Stimulated activated naive B cell treated with anti-CD40 and anti-IgM and Interleukin-4, amounts not matched to agents 10 μg/mL and 1 μg/mL and 100 μg/mL, for 72 hours (primary cell): ENCODE measurements at regions not wholly inside any gene's neighbourhood (a gene's known extent, or its start where the extent isn't known, plus 50 kb on each side); places are given as distances from the start of the nearest gene placed in this dataset.
"Not testable (repeated sequence)": the region's sequence is repeated elsewhere in the genome, so short reads cannot be mapped to it uniquely, and the experiment has no call there.

Experiments
- ATAC-seq, 2 donors: fragments of 150-1000 bp; cut with Tn5 transposase; replicated peaks; 2 replicates each; pipeline ENCODE4 v1.10.0; 2021; ENCODE audit warnings: moderate library complexity in 1 of 2
- DNase-seq: peaks from one replicate; pipeline ENCODE4 v3.0.0; 2021
- H3K27ac Mint-ChIP-seq: one replicate; pipeline ENCODE4 v1.8.0; 2022; ENCODE audit warnings: mild to moderate bottlenecking, mixed read lengths
- H3K27me3 Mint-ChIP-seq, 2 donors: one replicate each; pipeline ENCODE4 v1.8.0; 2022; ENCODE audit warnings: mixed read lengths in 2 of 2
- H3K36me3 Mint-ChIP-seq, 2 donors: one replicate each; pipeline ENCODE4 v1.8.0; 2022; ENCODE audit warnings: mixed read lengths in 2 of 2, mild to moderate bottlenecking in 1 of 2
- H3K4me1 Mint-ChIP-seq, 2 donors: one replicate each; pipeline ENCODE4 v1.8.0; 2022; ENCODE audit warnings: mixed read lengths in 2 of 2, mild to moderate bottlenecking in 1 of 2
- H3K4me3 Mint-ChIP-seq, 2 donors: one replicate each; pipeline ENCODE4 v1.8.0; 2022; ENCODE audit warnings: mild to moderate bottlenecking in 2 of 2, mixed read lengths in 2 of 2, moderate library complexity in 1 of 2
- H3K9me3 Mint-ChIP-seq, 2 donors: one replicate each; pipeline ENCODE4 v1.8.0; 2022; ENCODE audit warnings: mixed read lengths in 2 of 2, mild to moderate bottlenecking in 1 of 2

DNA sequence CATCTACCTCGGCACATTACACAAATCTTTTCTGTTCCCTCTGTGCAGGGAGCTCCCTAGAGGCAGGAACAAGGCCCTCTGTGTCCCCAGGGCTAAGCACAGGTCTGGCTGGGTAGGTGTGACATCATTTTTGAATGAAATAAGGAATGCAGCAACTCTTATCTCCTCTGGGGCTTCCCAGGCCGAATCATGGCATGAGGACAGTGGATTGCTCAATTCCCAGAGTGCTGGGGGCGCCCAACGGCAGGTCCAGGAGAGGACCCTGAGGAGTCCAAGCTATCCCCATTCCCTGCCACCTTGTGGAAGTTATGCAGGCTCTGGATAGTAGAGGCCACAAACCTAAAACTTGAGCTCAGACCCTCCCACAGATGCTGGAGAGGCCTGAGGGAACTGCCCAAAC lies 158.0 kb upstream of the RAB6C start:
- H3K36me3 Mint-ChIP-seq, result no peaks in the 10 kb centered on the region
- H3K27me3 Mint-ChIP-seq, result no peaks in the 10 kb centered on the region
- DNase-seq (no peak), ATAC-seq (no peak)
- H3K4me1 Mint-ChIP-seq, result no peaks in the 10 kb centered on the region
- H3K4me3 Mint-ChIP-seq, result no peak overlapping the region
- no peaks in the 10 kb centered on the region for H3K9me3 Mint-ChIP-seq
- H3K27ac Mint-ChIP-seq, result no peak overlapping the region

DNA sequence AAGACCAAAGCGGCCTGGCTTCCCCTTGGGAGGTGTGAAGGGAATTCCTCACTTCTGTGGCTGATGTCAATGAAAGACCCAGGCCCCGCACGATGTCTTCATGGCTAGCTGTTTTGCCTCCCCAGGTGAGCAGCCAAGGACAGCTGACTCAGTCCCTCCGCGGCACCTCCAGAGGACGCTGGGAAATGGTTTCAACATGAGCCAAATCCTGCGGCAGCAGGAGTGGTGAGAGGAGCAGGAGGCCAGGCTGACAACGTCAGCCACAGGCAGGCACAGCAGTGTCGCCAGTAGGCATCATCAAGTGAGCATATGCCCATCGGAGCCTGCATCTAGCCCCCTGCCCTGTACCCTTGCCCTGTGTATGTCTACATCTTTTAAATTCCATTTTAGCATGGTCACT lies 156.4 kb upstream of the RAB6C start:
- Mint-ChIP-seq H3K27me3 (no peaks in the 10 kb centered on the region), H3K9me3 (no peaks in the 10 kb centered on the region), H3K4me3 (no peak overlapping the region), H3K4me1 (no peaks in the 10 kb centered on the region), H3K27ac (no peak overlapping the region), H3K36me3 (no peaks in the 10 kb centered on the region)
- DNase-seq, result no peak
- ATAC-seq, result no peak

DNA sequence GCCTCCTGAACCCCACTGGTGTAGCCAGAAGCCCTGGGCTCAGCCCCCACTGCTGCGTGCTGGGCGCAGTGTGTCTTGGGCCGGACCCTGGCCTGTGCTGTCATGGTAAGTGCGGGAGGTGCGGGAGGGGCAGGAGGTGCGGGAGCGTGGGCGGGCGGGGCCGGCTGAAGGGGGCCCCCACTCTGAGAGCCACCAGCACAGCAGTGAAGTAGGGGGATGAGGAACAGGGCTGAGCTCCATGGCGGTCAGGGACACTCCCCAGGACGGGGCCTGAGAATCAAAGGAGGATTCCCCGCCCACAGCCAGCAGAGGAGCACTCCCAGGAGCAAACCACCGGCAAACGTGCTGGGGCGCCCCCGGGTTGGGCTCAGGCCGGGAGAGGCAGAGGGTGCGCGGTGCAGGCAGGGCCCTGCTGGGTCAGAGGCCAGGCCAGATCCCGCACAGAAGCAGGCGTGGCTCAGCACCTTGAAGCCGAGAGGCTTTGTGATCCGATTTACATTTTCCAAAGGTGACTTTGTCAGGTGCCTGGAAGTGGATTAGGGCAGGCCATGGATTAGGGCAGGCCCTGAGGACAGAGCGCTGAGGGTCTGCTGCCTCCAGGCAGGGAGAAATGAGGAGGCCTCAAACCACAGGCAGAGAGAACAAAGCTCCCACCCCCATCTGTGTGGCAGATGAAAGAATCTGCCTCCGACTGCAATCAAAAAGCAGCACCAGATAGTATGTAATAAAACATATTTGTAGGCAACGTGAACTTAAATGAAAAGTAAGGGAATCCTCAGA lies 152.0 kb upstream of the RAB6C start:
- Mint-ChIP-seq H3K36me3 (peaks cover 0 to 12% of the 10 kb centered on the region in 2 donors), H3K27ac (no peak overlapping the region), H3K4me1 (no peaks in the 10 kb centered on the region), H3K27me3 (peaks cover 3 to 6% of the 10 kb centered on the region in 2 donors), H3K4me3 (no peak overlapping the region), H3K9me3 (peaks cover 0 to 5% of the 10 kb centered on the region in 2 donors)
- no peak for ATAC-seq
- no peak for DNase-seq

DNA sequence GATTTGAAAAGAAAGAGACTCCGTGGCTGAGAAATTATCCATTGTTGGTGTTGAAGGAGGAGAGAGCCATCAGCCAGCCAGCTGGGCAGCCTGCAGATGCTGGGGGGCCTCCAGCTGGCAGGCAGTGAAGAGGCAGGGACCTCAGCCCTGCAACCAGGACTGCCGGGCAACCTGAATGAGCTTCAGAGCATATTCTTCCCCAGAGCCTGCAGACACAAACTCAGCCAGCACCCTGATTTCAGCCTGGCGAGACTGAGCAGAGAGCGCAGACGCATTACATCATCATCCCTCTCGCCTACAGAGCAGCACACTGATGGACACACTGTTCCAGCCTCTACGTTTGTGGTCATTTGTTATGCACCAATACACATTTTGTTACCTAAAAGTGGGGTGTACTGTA lies 150.7 kb upstream of the RAB6C start:
- no peaks in the 10 kb centered on the region for H3K4me1 Mint-ChIP-seq
- H3K9me3 Mint-ChIP-seq, result peaks cover 0 to 5% of the 10 kb centered on the region in 2 donors
- H3K27me3 Mint-ChIP-seq, result peaks cover 3 to 6% of the 10 kb centered on the region in 2 donors
- no peak for ATAC-seq
- H3K27ac Mint-ChIP-seq, result no peak overlapping the region
- peaks cover 0 to 12% of the 10 kb centered on the region in 2 donors for H3K36me3 Mint-ChIP-seq
- DNase-seq, result no peak
- H3K4me3 Mint-ChIP-seq, result no peak overlapping the region

DNA sequence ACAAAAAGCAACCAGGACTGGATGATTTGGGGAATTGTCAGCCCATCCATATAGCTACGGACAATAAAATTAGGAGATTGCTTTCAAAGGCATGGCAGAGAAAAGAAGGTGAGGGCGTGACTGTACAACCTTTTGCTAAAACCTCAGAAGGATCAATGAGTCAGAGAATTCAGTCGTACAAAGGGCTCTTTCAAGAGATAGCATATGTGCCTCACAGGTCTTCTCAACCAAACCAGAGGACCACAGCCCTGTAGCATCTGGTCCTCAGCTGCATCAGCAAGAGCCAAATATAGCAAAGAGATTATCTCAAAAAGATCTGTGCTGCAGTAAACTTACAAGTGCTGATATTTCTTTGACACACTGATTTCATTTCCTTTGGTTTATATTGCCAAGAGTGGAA lies 149.9 kb upstream of the RAB6C start:
- Mint-ChIP-seq H3K27ac (no peak overlapping the region), H3K4me1 (no peaks in the 10 kb centered on the region), H3K4me3 (no peak overlapping the region), H3K27me3 (peaks cover 3 to 6% of the 10 kb centered on the region in 2 donors), H3K36me3 (peaks cover 0 to 12% of the 10 kb centered on the region in 2 donors), H3K9me3 (peaks cover 0 to 5% of the 10 kb centered on the region in 2 donors)
- ATAC-seq (no peak), DNase-seq (no peak)

DNA sequence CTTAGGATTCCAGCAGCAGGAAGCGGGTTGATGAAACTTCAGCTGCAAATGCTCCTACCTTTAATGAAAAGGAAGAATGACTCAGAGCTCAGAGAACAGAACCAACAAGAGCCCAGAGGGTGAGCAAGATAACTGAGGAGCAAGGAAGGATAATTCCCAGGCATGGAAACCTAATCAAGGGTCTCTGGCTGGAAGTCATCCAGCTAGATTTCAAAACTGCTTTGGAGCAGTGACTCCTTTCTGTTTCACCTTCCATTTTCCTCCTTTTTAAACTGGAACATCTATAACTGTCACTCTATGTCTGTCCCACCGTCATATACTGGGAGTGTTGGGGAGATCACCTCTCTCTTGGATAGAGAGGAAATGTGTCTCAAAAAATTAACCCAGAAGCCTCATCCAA lies 148.4 kb upstream of the RAB6C start:
- ATAC-seq (no peak), DNase-seq (no peak)
- no peak overlapping the region for H3K27ac Mint-ChIP-seq
- H3K9me3 Mint-ChIP-seq, result peaks cover 0 to 5% of the 10 kb centered on the region in 2 donors
- no peak overlapping the region for H3K4me3 Mint-ChIP-seq
- peaks cover 0 to 12% of the 10 kb centered on the region in 2 donors for H3K36me3 Mint-ChIP-seq
- peaks cover 3 to 6% of the 10 kb centered on the region in 2 donors for H3K27me3 Mint-ChIP-seq
- no peaks in the 10 kb centered on the region for H3K4me1 Mint-ChIP-seq

DNA sequence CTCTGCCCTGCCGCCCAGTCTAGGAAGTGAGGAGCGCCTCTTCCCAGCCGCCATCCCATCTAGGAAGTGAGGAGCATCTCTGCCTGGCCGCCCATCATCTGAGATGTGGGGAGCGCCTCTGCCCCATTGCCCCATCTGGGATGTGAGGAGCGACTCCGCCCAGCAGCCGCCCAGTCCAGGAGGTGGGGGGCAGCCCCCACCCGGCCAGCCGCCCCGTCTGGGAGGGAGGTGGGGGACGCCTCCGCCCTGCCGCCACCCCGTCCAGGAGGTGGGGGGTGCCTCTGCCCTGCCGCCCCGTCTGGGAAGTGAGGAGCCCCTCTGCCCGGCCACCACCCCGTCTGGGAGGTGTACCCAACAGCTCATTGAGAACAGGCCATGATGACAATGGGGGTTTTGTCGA lies 146.0 kb upstream of the RAB6C start:
- not testable (repeated sequence) for H3K9me3 Mint-ChIP-seq, H3K4me1 Mint-ChIP-seq, H3K27me3 Mint-ChIP-seq, H3K4me3 Mint-ChIP-seq, H3K27ac Mint-ChIP-seq, DNase-seq, ATAC-seq
- peaks cover 0 to 12% of the 10 kb centered on the region in 2 donors for H3K36me3 Mint-ChIP-seq

DNA sequence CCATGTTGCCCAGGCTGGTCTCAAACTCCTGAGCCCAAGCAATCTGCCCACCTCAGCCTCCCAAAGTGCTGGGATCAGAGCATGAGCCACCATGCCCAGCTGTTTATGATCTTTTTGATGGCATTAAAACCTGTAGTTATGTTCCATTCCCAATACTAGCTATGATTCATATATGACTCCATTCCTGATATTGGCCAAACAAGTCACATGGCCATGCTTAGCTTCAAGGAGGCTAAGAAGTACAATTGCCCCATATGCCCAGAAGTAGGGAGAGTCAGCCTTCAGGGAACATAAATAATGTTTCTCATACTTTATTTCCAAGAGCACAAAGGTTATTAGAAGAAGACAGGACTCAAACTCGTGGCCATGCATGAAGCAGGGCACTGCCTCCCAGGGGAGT lies 132.4 kb upstream of the RAB6C start:
- ATAC-seq (no peak), DNase-seq (no peak)
- peaks cover 11 to 13% of the 10 kb centered on the region in 2 donors for H3K27me3 Mint-ChIP-seq
- no peaks in the 10 kb centered on the region for H3K36me3 Mint-ChIP-seq
- H3K4me1 Mint-ChIP-seq, result no peaks in the 10 kb centered on the region
- H3K9me3 Mint-ChIP-seq, result peaks cover 2 to 3% of the 10 kb centered on the region in 2 donors
- H3K27ac Mint-ChIP-seq, result no peak overlapping the region
- no peak overlapping the region for H3K4me3 Mint-ChIP-seq

DNA sequence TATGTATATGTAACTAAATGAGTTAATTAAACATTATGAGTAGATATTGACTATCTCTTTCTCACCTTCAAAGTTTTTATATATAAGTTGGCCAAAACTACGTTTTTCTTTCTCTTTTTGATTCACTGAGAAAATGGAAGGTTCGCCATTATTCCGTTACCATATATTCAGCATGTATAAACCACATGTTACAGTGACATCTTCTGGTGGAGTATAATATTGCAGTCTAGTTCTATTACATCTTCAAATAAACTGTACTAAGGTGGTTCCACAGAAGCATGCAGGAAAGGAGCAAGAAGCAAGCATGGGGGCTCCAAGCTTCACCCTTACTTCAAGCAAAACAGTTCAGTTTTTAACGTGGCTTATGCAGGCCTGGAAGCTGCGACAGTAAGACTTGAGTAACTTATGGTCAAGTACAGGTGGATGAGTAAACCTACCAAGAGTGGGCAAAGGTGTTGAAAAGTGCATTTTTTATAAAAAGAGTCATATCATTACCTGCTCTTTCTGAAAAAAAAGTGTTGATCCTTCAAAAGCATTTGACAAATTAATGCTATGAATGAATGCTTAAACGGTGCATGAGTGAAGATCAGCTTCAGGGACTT lies 129.8 kb upstream of the RAB6C start:
- H3K4me1 Mint-ChIP-seq, result no peaks in the 10 kb centered on the region
- no peak for DNase-seq
- peaks cover 0 to 2% of the 10 kb centered on the region in 2 donors for H3K9me3 Mint-ChIP-seq
- H3K4me3 Mint-ChIP-seq, result no peak overlapping the region
- H3K27me3 Mint-ChIP-seq, result peaks cover 11% of the 10 kb centered on the region in 2 donors
- no peaks in the 10 kb centered on the region for H3K36me3 Mint-ChIP-seq
- no peak overlapping the region for H3K27ac Mint-ChIP-seq
- peak; percentile 64 to 79 for ATAC-seq

DNA sequence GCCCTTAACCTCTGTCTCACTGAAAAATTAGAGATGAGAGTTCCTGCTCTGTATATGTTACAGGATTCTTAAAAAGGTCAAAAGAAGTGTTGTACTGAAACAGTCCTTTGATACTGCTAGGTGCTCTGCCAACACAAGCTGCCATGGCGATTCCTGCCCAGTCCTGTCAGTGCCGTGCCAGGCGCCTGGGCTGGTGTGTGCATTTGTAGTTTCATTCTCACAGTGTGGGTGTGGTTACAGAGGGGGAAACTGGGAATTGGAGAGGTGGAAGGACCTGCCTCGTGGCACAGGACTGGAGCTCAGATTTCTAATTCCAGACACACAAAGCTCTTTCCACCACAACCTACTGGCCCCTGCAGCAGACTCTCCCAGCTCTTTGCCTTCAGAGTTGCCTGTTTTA lies 122.3 kb upstream of the RAB6C start:
- peaks cover 0 to 7% of the 10 kb centered on the region in 2 donors for H3K27me3 Mint-ChIP-seq
- no peaks in the 10 kb centered on the region for H3K4me1 Mint-ChIP-seq
- ATAC-seq, result no peak
- no peak overlapping the region for H3K27ac Mint-ChIP-seq
- H3K36me3 Mint-ChIP-seq, result no peaks in the 10 kb centered on the region
- no peak overlapping the region for H3K4me3 Mint-ChIP-seq
- no peaks in the 10 kb centered on the region for H3K9me3 Mint-ChIP-seq
- no peak for DNase-seq

DNA sequence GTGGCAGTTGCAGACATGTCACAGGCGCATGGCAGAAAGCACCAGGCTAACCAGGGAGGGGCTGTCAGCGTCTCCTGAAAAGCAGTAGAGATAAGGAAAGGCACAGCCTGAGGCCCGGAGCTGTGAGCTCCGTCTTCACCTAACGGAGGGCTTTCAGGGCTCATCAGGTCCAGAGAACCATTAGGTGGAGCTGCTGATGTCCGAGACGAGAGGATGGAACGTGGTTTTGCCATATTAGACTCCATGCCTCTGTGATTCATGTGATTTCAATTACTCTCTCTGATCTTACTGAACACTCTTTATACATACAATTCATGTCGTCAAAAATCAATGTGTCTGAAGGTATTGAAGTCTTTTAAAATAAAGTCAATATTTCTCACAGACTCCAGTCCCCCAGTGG lies 120.3 kb upstream of the RAB6C start:
- no peak for ATAC-seq
- peaks cover 0 to 7% of the 10 kb centered on the region in 2 donors for H3K27me3 Mint-ChIP-seq

DNA sequence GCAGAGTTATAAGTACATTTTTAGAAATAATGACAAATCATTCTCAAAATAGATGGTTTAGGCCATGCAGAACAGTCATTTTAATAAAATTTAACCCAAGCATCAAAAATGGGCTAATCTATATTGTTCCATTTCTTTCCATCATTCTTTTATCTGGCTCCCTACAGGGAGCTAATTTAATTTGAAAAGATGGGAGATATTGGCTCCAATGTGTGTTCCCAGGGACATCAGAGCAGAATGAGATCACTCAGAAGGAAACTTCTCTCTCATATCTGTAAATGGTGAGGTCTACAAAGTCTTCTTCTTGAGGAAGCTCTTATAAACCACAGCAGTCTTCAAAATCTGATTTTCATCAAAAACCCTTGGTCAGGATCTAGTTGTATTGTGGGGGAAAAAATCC lies 119.4 kb upstream of the RAB6C start:
- H3K27ac Mint-ChIP-seq, result no peak overlapping the region
- ATAC-seq, result no peak
- peaks cover 0 to 7% of the 10 kb centered on the region in 2 donors for H3K27me3 Mint-ChIP-seq
- DNase-seq, result no peak
- H3K36me3 Mint-ChIP-seq, result no peaks in the 10 kb centered on the region
- H3K4me3 Mint-ChIP-seq, result no peak overlapping the region
- no peaks in the 10 kb centered on the region for H3K9me3 Mint-ChIP-seq
- no peaks in the 10 kb centered on the region for H3K4me1 Mint-ChIP-seq

More for the DNA sequence above, 120.3 kb upstream of the RAB6C start:
- DNase-seq, result no peak
- no peaks in the 10 kb centered on the region for H3K4me1 Mint-ChIP-seq
- H3K4me3 Mint-ChIP-seq, result no peak overlapping the region
- H3K36me3 Mint-ChIP-seq, result no peaks in the 10 kb centered on the region
- no peaks in the 10 kb centered on the region for H3K9me3 Mint-ChIP-seq
- no peak overlapping the region for H3K27ac Mint-ChIP-seq

DNA sequence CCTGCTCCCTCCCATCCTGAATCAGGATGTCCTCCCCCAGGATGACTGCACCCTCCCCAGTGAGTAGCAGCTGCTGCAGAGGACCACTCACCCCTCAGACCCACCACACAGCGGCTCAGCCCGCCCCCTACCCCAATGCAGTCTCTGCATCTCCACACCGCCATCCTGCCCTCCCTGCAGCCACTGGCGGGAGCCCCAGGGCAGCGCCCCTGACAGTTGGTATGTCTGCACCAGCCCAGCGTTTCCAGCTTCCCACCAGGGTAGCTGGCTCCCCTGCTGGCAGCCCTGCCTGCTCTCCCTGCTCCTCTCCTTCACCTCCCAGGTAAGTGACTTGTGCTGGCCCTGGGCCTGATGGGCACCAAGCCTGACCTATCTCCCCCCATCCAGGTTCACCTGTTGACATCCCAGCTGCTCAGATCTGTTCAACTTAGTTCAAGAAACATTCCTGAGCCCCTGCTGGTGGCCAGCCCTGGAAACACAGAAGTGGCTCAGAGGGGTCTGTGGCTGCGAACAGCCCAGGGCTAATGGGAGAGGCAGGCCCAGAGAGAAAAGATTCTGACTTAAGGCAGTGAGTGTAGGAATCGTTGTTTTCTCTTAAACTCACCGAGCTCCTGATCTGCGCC lies 117.7 kb upstream of the RAB6C start:
- no peak overlapping the region for H3K27ac Mint-ChIP-seq
- H3K9me3 Mint-ChIP-seq, result no peaks in the 10 kb centered on the region
- no peaks in the 10 kb centered on the region for H3K4me1 Mint-ChIP-seq
- H3K27me3 Mint-ChIP-seq, result no peaks in the 10 kb centered on the region
- DNase-seq (no peak), ATAC-seq (no peak)
- no peaks in the 10 kb centered on the region for H3K36me3 Mint-ChIP-seq
- H3K4me3 Mint-ChIP-seq, result no peak overlapping the region

DNA sequence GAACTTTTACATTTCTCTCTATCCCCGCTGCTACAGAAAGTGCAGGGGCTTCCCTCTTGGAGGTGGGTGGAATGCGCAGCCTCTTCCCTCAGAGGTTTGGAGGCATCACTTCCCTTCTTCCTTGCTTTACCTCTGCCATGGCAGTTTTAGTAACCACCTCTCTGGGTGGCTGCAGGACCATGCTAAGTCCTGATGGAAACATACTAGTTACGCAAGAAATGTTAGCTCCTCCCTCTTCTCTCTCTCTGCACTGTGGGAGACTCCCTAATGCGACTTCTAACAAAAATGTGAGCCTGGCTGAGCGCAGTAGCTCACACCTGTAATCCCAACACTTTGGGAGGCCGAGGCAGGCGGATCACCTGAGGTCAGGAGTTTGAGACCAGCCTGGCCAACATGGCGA lies 116.8 kb upstream of the RAB6C start:
- Mint-ChIP-seq H3K36me3 (no peaks in the 10 kb centered on the region), H3K27ac (no peak overlapping the region)
- ATAC-seq, result no peak

DNA sequence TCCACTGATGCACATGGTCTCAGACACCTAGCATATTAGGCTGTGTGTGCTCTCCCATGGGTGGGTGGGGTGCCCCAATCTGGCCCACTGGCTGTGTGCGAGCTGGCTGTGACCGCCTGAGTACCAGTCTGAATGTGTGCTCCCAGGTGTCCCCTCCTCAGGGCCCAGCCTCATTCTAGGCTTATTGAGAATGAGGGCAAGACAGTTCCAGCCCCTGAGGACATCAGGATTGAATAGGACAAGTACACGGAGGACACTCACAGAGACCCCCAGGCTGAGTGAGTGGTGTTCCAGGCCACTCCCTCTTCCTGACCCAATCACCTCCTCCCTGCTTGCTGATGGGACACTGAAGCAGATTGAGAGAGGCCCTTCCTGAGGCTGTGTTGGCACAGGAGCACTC lies 116.1 kb upstream of the RAB6C start:
- no peaks in the 10 kb centered on the region for H3K9me3 Mint-ChIP-seq
- no peaks in the 10 kb centered on the region for H3K36me3 Mint-ChIP-seq
- H3K27ac Mint-ChIP-seq, result no peak overlapping the region
- no peak for DNase-seq
- H3K4me1 Mint-ChIP-seq, result no peaks in the 10 kb centered on the region
- no peaks in the 10 kb centered on the region for H3K27me3 Mint-ChIP-seq
- no peak for ATAC-seq
- H3K4me3 Mint-ChIP-seq, result no peak overlapping the region

More for the DNA sequence above, 116.8 kb upstream of the RAB6C start:
- no peak for DNase-seq
- no peaks in the 10 kb centered on the region for H3K27me3 Mint-ChIP-seq
- H3K9me3 Mint-ChIP-seq, result no peaks in the 10 kb centered on the region
- no peak overlapping the region for H3K4me3 Mint-ChIP-seq
- no peaks in the 10 kb centered on the region for H3K4me1 Mint-ChIP-seq
